NCI-H82 (cell line): ENCODE measurements at regions not wholly inside any gene's neighbourhood (a gene's known extent, or its start where the extent isn't known, plus 50 kb on each side); places are given as distances from the start of the nearest gene placed in this dataset.

Experiments used
- DNase-seq: peaks from one replicate; lab custom pipeline; 2025; lab: John Stamatoyannopoulos, UW

GRCh38 chr2:152875701-152876695 is 157.6 kb downstream of the ARL6IP6 start:
- DNase-seq: no peak

- DNase-seq: no peak
Observed at GRCh38 chr2:152874955-152875354, 156.5 kb downstream of the ARL6IP6 start.

GRCh38 chr2:152870239-152870638 is 151.8 kb downstream of the ARL6IP6 start:
- no peak for DNase-seq

GRCh38 chr2:152867397-152867796 is 149.0 kb downstream of the ARL6IP6 start:
- DNase-seq: no peak

- no peak for DNase-seq
Observed at GRCh38 chr2:152864601-152865149, 146.3 kb downstream of the ARL6IP6 start.

- no peak for DNase-seq
Observed at GRCh38 chr2:152863826-152864225, 145.4 kb downstream of the ARL6IP6 start.

GRCh38 chr2:152861349-152861942 is 143.0 kb downstream of the ARL6IP6 start:
- DNase-seq: peak; percentile 83

- DNase-seq: no peak
Observed at GRCh38 chr2:152858594-152859265, 140.3 kb downstream of the ARL6IP6 start.

GRCh38 chr2:152846697-152847470 is 128.5 kb downstream of the ARL6IP6 start:
- peak; percentile 78 for DNase-seq

GRCh38 chr2:152835674-152836073 is 117.3 kb downstream of the ARL6IP6 start:
- DNase-seq: no peak

GRCh38 chr2:152827944-152828343 is 109.5 kb downstream of the ARL6IP6 start:
- DNase-seq: no peak

GRCh38 chr2:152826581-152827279 is 108.3 kb downstream of the ARL6IP6 start:
- no peak for DNase-seq

GRCh38 chr2:152825834-152826233 is 107.4 kb downstream of the ARL6IP6 start:
- DNase-seq: no peak

GRCh38 chr2:152823905-152824304 is 105.5 kb downstream of the ARL6IP6 start:
- no peak for DNase-seq

GRCh38 chr2:152822676-152823075 is 104.3 kb downstream of the ARL6IP6 start:
- DNase-seq: no peak

- no peak for DNase-seq
Observed at GRCh38 chr2:152820048-152820447, 101.6 kb downstream of the ARL6IP6 start.

GRCh38 chr2:152815634-152816257 is 97.3 kb downstream of the ARL6IP6 start:
- DNase-seq: no peak

GRCh38 chr2:152814475-152815030 is 96.1 kb downstream of the ARL6IP6 start:
- DNase-seq: no peak

GRCh38 chr2:152813351-152813750 is 94.9 kb downstream of the ARL6IP6 start:
- no peak for DNase-seq
